ENCODE measurements at regions not wholly inside any gene's neighbourhood (a gene's known extent, or its start where the extent isn't known, plus 50 kb on each side); places are given as distances from the start of the nearest gene placed in this dataset.

- no peak for DNase-seq (ENCODE audit: low read depth)
Observed at GRCh38 chr2:107215401-107216350, 329.7 kb upstream of the ST6GAL2 start.

GRCh38 chr2:107218208-107218607, 332.2 kb upstream of the ST6GAL2 start:
- no peak for DNase-seq (ENCODE audit: low read depth)

GRCh38 chr2:107222466-107222865, 336.5 kb upstream of the ST6GAL2 start:
- no peak for DNase-seq (ENCODE audit: low read depth)

- no peak for DNase-seq (ENCODE audit: low read depth)
Observed at GRCh38 chr2:107235491-107236254, 349.7 kb upstream of the ST6GAL2 start.

- DNase-seq (ENCODE audit: low read depth), result no peak
Observed at GRCh38 chr2:107242811-107243210, 356.8 kb upstream of the ST6GAL2 start.

GRCh38 chr2:107248932-107249331, 363.0 kb upstream of the ST6GAL2 start:
- no peak for DNase-seq (ENCODE audit: low read depth)

GRCh38 chr2:107255744-107256143, 369.8 kb upstream of the ST6GAL2 start:
- DNase-seq (ENCODE audit: low read depth), result no peak

GRCh38 chr2:107258531-107259407, 372.8 kb upstream of the ST6GAL2 start:
- peak; percentile 12 for DNase-seq (ENCODE audit: low read depth)

GRCh38 chr2:107259408-107260195, 373.6 kb upstream of the ST6GAL2 start:
- DNase-seq (ENCODE audit: low read depth), result no peak

GRCh38 chr2:107263628-107264027, 377.7 kb upstream of the ST6GAL2 start:
- peak; percentile 15 for DNase-seq (ENCODE audit: low read depth)

- DNase-seq (ENCODE audit: low read depth), result no peak
Observed at GRCh38 chr2:107264184-107264583, 378.2 kb upstream of the ST6GAL2 start.

- DNase-seq (ENCODE audit: low read depth), result no peak
Observed at GRCh38 chr2:107266555-107266954, 380.6 kb upstream of the ST6GAL2 start.

- no peak for DNase-seq (ENCODE audit: low read depth)
Observed at GRCh38 chr2:107267086-107267485, 381.1 kb upstream of the ST6GAL2 start.

- DNase-seq (ENCODE audit: low read depth), result no peak
Observed at GRCh38 chr2:107276034-107276433, 390.1 kb upstream of the ST6GAL2 start.

- no peak for DNase-seq (ENCODE audit: low read depth)
Observed at GRCh38 chr2:107278672-107279071, 392.7 kb upstream of the ST6GAL2 start.

GRCh38 chr2:107281637-107282036, 395.7 kb upstream of the ST6GAL2 start:
- DNase-seq (ENCODE audit: low read depth), result no peak

GRCh38 chr2:107282135-107282534, 396.2 kb upstream of the ST6GAL2 start:
- DNase-seq (ENCODE audit: low read depth), result no peak

GRCh38 chr2:107285621-107286299, 399.8 kb upstream of the ST6GAL2 start:
- DNase-seq (ENCODE audit: low read depth), result no peak

GRCh38 chr2:107290041-107290440, 404.1 kb upstream of the ST6GAL2 start:
- DNase-seq (ENCODE audit: low read depth), result no peak

- DNase-seq (ENCODE audit: low read depth), result peak; percentile 77
Observed at GRCh38 chr2:107303964-107304363, 418.0 kb upstream of the ST6GAL2 start.
